Esophagus squamous epithelium (tissue), 5 donors: ENCODE measurements at regions not wholly inside any gene's neighbourhood (a gene's known extent, or its start where the extent isn't known, plus 50 kb on each side); places are given as distances from the start of the nearest gene placed in this dataset.

ENCODE experiments used
- DNase-seq: peaks from one replicate; lab custom pipeline; 2025; lab: John Stamatoyannopoulos, UW
- H3K27ac ChIP-seq, 4 donors: fragments of 200-600 bp; sonication (generic); one replicate each; pipeline ENCODE4 v1.5.1; 2016 to 2019; ENCODE audit warnings: mild to moderate bottlenecking in 1 of 4
- H3K27me3 ChIP-seq, 4 donors: fragments of 200-600 bp; sonication (generic); 1 replicate in 3 of 4; 2 replicates in 1 of 4; pipeline versions ENCODE4 v1.5.1 to v1.6.0; 2017 to 2021; ENCODE audit warnings: antibody characterized with exemption in 1 of 4
- H3K36me3 ChIP-seq, 3 donors: fragments of 200-600 bp; sonication (generic); one replicate each; pipeline ENCODE4 v1.5.1; 2016 to 2019
- H3K4me1 ChIP-seq, 3 donors: fragments of 200-600 bp; sonication (generic); one replicate each; pipeline ENCODE4 v1.5.1; 2017 to 2019
- H3K4me3 ChIP-seq, 4 donors: fragments of 200-600 bp; sonication (generic); 1 replicate in 3 of 4; 2 replicates in 1 of 4; pipeline ENCODE4 v1.5.1; 2016 to 2019; ENCODE audit warnings: mild to moderate bottlenecking in 2 of 4, moderate library complexity in 1 of 4
- H3K9me3 ChIP-seq, 3 donors: fragments of 200-600 bp; sonication (generic); one replicate each; pipeline ENCODE4 v1.5.1; 2016 to 2019
- POLR2A ChIP-seq, 4 donors: fragments of 450-650 bp; IDR thresholded peaks; one replicate each; pipeline ENCODE4 v1.6.1; 2017; ENCODE audit warnings: antibody characterized with exemption in 4 of 4, mild to moderate bottlenecking in 4 of 4, moderate library complexity in 3 of 4
- WGBS, 2 donors: methylation state at CpG; one replicate each; pipeline ENCODE4 v1.1.5; 2018; 5-methylcytosine and 5-hydroxymethylcytosine counted together
- intact Hi-C: fragments of 100-400 bp; cut with DNase I; formaldehyde crosslinking; loops from one replicate; pipeline ENCODE4 v1.15.0; 2022
- TF ChIP-seq, protein P1 (sequence below), 6 experiments: fragments of 450-650 bp in 4 of 6; fragments of 200-600 bp in 2 of 6; sonication (generic) in 2 of 6; IDR thresholded peaks; one replicate each; pipeline ENCODE4 v1.5.1; 2016 to 2019; ENCODE audit warnings: antibody characterized with exemption in 6 of 6, mild to moderate bottlenecking in 4 of 6, moderate library complexity in 4 of 6
- donor health status: DM: yes; HTN: yes; CAD: no.

DNA sequence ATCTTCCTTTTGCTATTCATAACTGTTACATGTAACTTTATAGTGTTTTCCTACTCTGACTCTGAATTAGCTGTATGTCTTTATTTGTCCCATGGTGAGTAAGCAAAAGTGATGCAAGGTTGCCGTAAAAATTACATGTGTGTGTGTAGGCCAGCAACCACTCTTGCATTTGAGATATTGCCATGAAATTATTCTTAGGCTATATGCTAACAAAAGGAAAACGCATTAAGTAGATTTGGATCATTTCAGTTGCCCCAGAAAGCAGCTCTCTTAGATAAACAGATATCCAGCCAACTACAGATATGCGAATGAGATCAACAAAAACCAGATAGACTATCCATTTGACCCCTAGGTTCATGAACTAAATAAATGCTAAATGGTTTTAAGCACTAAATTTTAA lies 73.6 kb downstream of the CYLC2 start:
- H3K36me3 ChIP-seq: no peaks in the 10 kb centered on the region
- intact Hi-C loops: no loop called here
- H3K4me3 ChIP-seq: no peak overlapping the region
- no peaks in the 10 kb centered on the region for H3K27me3 ChIP-seq
- DNase-seq: no peak
- TF ChIP-seq POLR2A (IDR thresholded peaks at IDR 0.05): no peak
- TF ChIP-seq, protein P1, sequence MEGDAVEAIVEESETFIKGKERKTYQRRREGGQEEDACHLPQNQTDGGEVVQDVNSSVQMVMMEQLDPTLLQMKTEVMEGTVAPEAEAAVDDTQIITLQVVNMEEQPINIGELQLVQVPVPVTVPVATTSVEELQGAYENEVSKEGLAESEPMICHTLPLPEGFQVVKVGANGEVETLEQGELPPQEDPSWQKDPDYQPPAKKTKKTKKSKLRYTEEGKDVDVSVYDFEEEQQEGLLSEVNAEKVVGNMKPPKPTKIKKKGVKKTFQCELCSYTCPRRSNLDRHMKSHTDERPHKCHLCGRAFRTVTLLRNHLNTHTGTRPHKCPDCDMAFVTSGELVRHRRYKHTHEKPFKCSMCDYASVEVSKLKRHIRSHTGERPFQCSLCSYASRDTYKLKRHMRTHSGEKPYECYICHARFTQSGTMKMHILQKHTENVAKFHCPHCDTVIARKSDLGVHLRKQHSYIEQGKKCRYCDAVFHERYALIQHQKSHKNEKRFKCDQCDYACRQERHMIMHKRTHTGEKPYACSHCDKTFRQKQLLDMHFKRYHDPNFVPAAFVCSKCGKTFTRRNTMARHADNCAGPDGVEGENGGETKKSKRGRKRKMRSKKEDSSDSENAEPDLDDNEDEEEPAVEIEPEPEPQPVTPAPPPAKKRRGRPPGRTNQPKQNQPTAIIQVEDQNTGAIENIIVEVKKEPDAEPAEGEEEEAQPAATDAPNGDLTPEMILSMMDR (IDR thresholded peaks at IDR 0.05): no peak
- no peak overlapping the region for H3K27ac ChIP-seq
- H3K9me3 ChIP-seq: no peaks in the 10 kb centered on the region
- WGBS, 2 donors: 55% methylated on average over 3 of the region's 3 CpGs
- H3K4me1 ChIP-seq: no peaks in the 10 kb centered on the region

DNA sequence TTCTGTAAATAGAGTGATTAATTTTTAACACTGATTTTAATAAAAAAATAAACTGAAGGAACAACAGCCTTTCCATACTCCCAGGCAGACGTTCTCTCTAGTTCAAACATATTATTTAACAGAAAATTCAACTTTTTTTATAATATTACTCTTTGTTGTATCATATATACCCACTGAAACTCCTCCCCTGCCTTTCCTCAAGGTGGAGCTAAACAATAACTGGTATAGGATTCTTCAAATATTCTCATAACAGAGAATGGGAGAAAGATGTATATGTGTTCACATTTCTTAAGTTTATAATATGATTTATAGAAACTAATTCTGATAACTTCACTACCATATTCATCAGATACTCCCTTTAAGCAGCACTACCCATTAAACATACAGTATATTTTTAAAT lies 83.4 kb downstream of the CYLC2 start:
- WGBS, 2 donors: 20 to 40% methylated on average over 1 of the region's 1 CpG

DNA sequence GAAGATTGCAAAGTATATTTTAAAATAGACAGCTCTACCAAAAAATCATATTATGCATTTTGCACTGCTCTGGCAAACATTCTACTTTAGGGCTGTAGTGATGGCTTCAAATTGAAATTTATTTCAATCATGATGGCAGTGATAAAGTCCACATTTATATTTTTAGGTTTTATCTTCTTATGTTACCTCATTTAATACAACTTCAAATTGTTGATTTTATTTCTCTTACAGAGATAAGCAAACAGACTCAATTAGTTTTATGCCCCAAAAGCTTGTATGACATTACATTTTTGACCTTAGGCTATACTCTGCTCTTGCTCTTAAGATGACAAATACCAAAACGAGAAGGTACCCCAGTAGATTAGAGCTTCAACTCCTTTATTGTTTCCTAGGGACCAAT lies 87.4 kb downstream of the CYLC2 start:
- H3K36me3 ChIP-seq: no peaks in the 10 kb centered on the region
- H3K27me3 ChIP-seq: no peaks in the 10 kb centered on the region
- no peak overlapping the region for H3K27ac ChIP-seq
- DNase-seq: no peak
- no peaks in the 10 kb centered on the region for H3K9me3 ChIP-seq
- intact Hi-C loops: no loop called here
- no peak overlapping the region for H3K4me3 ChIP-seq
- 29 to 41% methylated on average over 1 of the region's 1 CpG for WGBS, 2 donors
- no peaks in the 10 kb centered on the region for H3K4me1 ChIP-seq
- TF ChIP-seq, protein P1 (IDR thresholded peaks at IDR 0.05): no peak
- no peak for TF ChIP-seq POLR2A (IDR thresholded peaks at IDR 0.05)

More for the DNA sequence above, 83.4 kb downstream of the CYLC2 start:
- no peak for DNase-seq
- H3K27ac ChIP-seq: no peak overlapping the region
- H3K4me3 ChIP-seq: no peak overlapping the region
- no peaks in the 10 kb centered on the region for H3K36me3 ChIP-seq
- TF ChIP-seq, protein P1 (IDR thresholded peaks at IDR 0.05): no peak
- TF ChIP-seq POLR2A (IDR thresholded peaks at IDR 0.05): no peak
- H3K9me3 ChIP-seq: no peaks in the 10 kb centered on the region
- H3K27me3 ChIP-seq: no peaks in the 10 kb centered on the region
- intact Hi-C loops: no loop called here
- H3K4me1 ChIP-seq: no peaks in the 10 kb centered on the region

DNA sequence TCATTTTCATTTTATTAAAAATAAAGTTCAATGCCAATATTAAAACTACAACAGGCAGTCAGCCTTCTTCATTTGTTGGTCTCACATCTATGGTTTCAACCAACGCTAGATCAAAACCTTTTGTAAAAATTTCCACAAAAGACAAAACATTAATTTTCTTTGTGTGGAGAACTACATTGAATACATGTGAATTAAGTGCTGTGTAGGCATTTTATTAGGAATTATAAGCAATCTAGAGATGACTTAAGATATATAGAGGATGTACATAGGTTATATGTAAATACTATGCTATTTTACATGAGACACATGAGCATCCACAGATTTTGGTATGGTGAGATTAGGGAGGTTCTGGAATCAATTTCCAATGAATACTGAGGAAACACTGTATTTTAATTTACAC lies 94.2 kb downstream of the CYLC2 start:
- no peaks in the 10 kb centered on the region for H3K4me1 ChIP-seq
- WGBS, 2 donors: 89 to 91% methylated on average over 1 of the region's 1 CpG
- H3K27ac ChIP-seq: no peak overlapping the region
- H3K9me3 ChIP-seq: no peaks in the 10 kb centered on the region
- TF ChIP-seq, protein P1 (IDR thresholded peaks at IDR 0.05): no peak
- TF ChIP-seq POLR2A (IDR thresholded peaks at IDR 0.05): no peak
- intact Hi-C loops: no loop called here
- DNase-seq: no peak
- H3K4me3 ChIP-seq: no peak overlapping the region
- H3K27me3 ChIP-seq: no peaks in the 10 kb centered on the region
- H3K36me3 ChIP-seq: no peaks in the 10 kb centered on the region

DNA sequence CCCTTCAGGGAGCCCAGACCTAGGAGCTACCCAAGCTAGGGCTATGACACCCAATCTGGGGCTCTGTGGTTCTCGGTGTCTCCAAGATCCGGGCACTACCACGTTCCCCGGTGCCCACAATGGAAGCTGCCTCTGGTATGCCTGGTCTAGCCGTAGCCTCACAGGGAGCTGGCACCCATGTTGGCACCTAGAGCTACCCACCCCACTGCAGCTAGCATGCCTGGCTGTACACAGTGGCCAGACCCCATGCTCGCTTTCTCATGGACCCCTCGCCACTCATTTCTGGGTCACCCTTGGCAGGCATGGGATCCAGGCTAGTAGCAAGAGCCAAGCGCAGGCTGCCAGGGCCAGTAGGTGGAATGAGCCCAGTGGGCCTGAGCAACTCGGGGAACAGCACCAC lies 109.0 kb downstream of the CYLC2 start:
- intact Hi-C loops: no loop called here
- Histone ChIP-seq H3K27me3 (no peaks in the 10 kb centered on the region), H3K27ac (no peak overlapping the region), H3K36me3 (no peaks in the 10 kb centered on the region), H3K4me3 (no peak overlapping the region), H3K9me3 (peaks cover 0 to 9% (median 0%) of the 10 kb centered on the region in 3 donors), H3K4me1 (no peaks in the 10 kb centered on the region)
- TF ChIP-seq, protein P1 (IDR thresholded peaks at IDR 0.05): no peak
- no peak for TF ChIP-seq POLR2A (IDR thresholded peaks at IDR 0.05)
- 90% methylated on average over 8 to 9 of the region's 9 CpGs for WGBS, 2 donors
- no peak for DNase-seq
